A673 (cell line): ENCODE measurements at regions not wholly inside any gene's neighbourhood (a gene's known extent, or its start where the extent isn't known, plus 50 kb on each side); places are given as distances from the start of the nearest gene placed in this dataset.

Experiments
- EZH2 ChIP-seq: fragments of 200-600 bp; sonication (generic); IDR thresholded peaks from 2 replicates; pipeline ENCODE4 v1.6.1; 2017; ENCODE audit warnings: borderline replicate concordance, low read depth, mild to moderate bottlenecking, mixed read lengths, antibody characterized with exemption, low read length; ENCODE audit not compliant: poor library complexity, severe bottlenecking
- TF ChIP-seq, protein P1 (sequence below): fragments of 300-800, 200-600 bp; sonication (generic); conservative IDR thresholded peaks from 2 replicates; pipeline ENCODE4 v1.5.1; 2017; ENCODE audit warnings: low read depth, mild to moderate bottlenecking, antibody characterized with exemption, low read length, moderate library complexity, mixed read lengths

- TF ChIP-seq, protein P1, sequence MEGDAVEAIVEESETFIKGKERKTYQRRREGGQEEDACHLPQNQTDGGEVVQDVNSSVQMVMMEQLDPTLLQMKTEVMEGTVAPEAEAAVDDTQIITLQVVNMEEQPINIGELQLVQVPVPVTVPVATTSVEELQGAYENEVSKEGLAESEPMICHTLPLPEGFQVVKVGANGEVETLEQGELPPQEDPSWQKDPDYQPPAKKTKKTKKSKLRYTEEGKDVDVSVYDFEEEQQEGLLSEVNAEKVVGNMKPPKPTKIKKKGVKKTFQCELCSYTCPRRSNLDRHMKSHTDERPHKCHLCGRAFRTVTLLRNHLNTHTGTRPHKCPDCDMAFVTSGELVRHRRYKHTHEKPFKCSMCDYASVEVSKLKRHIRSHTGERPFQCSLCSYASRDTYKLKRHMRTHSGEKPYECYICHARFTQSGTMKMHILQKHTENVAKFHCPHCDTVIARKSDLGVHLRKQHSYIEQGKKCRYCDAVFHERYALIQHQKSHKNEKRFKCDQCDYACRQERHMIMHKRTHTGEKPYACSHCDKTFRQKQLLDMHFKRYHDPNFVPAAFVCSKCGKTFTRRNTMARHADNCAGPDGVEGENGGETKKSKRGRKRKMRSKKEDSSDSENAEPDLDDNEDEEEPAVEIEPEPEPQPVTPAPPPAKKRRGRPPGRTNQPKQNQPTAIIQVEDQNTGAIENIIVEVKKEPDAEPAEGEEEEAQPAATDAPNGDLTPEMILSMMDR = no peak
- no peak for TF ChIP-seq EZH2
Measured at GRCh38 chr22:48357196-48357595, 1470.5 kb downstream of the BRD1 start.
